Hippocampal formation (tissue), 2 donors: ENCODE measurements at regions not wholly inside any gene's neighbourhood (a gene's known extent, or its start where the extent isn't known, plus 50 kb on each side); places are given as distances from the start of the nearest gene placed in this dataset.

Experiments used
- DNase-seq, 2 donors: peaks; one replicate each; lab custom pipeline; 2025; lab: John Stamatoyannopoulos, UW

- no peak for DNase-seq
These were observed 112.0 kb downstream of the LITAF start for GRCh38 chr16:11474617-11475291.

GRCh38 chr16:11475896-11476630 is 110.7 kb downstream of the LITAF start:
- no peak for DNase-seq

- DNase-seq, result no peak
These were observed 110.0 kb downstream of the LITAF start for GRCh38 chr16:11476676-11477075.

GRCh38 chr16:11478431-11479119 is 108.1 kb downstream of the LITAF start:
- DNase-seq, result no peak

GRCh38 chr16:11479916-11480315 is 106.8 kb downstream of the LITAF start:
- no peak for DNase-seq

- no peak for DNase-seq
These were observed 106.1 kb downstream of the LITAF start for GRCh38 chr16:11480634-11481033.

- DNase-seq, result no peak
These were observed 104.7 kb downstream of the LITAF start for GRCh38 chr16:11481987-11482386.

- DNase-seq, result no peak
These were observed 103.6 kb downstream of the LITAF start for GRCh38 chr16:11482946-11483748.

- no peak for DNase-seq
These were observed 101.9 kb downstream of the LITAF start for GRCh38 chr16:11484691-11485258.

- DNase-seq, result no peak
These were observed 101.0 kb downstream of the LITAF start for GRCh38 chr16:11485676-11486075.

GRCh38 chr16:11487289-11487688 is 99.4 kb downstream of the LITAF start:
- DNase-seq, result no peak

GRCh38 chr16:11488304-11488703 is 98.4 kb downstream of the LITAF start:
- no peak for DNase-seq

GRCh38 chr16:11491524-11491923 is 95.2 kb downstream of the LITAF start:
- DNase-seq, result no peak

GRCh38 chr16:11492808-11493530 is 93.8 kb downstream of the LITAF start:
- no peak for DNase-seq

- no peak for DNase-seq
These were observed 93.2 kb downstream of the LITAF start for GRCh38 chr16:11493531-11493929.

GRCh38 chr16:11494029-11494428 is 92.7 kb downstream of the LITAF start:
- DNase-seq, result no peak

- DNase-seq, result no peak
These were observed 92.3 kb downstream of the LITAF start for GRCh38 chr16:11494433-11494832.

GRCh38 chr16:11495066-11495407 is 91.7 kb downstream of the LITAF start:
- DNase-seq, result no peak
